Stimulated activated effector memory CD8-positive, alpha-beta T cell treated with anti-CD3 and anti-CD28 coated beads, Interleukin-12 subunit alpha, Interleukin-12 subunit beta, amount 100 ng/mL, for 72 hours (primary cell): ENCODE measurements at regions not wholly inside any gene's neighbourhood (a gene's known extent, or its start where the extent isn't known, plus 50 kb on each side); places are given as distances from the start of the nearest gene placed in this dataset.
"Not testable (repeated sequence)": the region's sequence is repeated elsewhere in the genome, so short reads cannot be mapped to it uniquely, and the experiment has no call there.

Source experiments
- ATAC-seq: fragments of 150-1000 bp; cut with Tn5 transposase; 2 replicates; pipeline ENCODE4 v1.10.0; 2021
- DNase-seq, 2 donors: peaks; one replicate each; pipeline ENCODE4 v3.0.0; 2021 to 2022; ENCODE audit warnings: low spot score in 2 of 2
- H3K27ac Mint-ChIP-seq: one replicate; pipeline ENCODE4 v1.8.0; 2022; ENCODE audit warnings: mild to moderate bottlenecking, mixed read lengths
- H3K36me3 Mint-ChIP-seq: one replicate; pipeline ENCODE4 v1.8.0; 2022; ENCODE audit warnings: mild to moderate bottlenecking, mixed read lengths
- H3K4me1 Mint-ChIP-seq: one replicate; pipeline ENCODE4 v1.8.0; 2022; ENCODE audit warnings: mixed read lengths
- H3K4me3 Mint-ChIP-seq: one replicate; pipeline ENCODE4 v1.8.0; 2022; ENCODE audit warnings: mild to moderate bottlenecking, mixed read lengths
- H3K9me3 Mint-ChIP-seq: one replicate; pipeline ENCODE4 v1.8.0; 2022; ENCODE audit warnings: mixed read lengths

DNA sequence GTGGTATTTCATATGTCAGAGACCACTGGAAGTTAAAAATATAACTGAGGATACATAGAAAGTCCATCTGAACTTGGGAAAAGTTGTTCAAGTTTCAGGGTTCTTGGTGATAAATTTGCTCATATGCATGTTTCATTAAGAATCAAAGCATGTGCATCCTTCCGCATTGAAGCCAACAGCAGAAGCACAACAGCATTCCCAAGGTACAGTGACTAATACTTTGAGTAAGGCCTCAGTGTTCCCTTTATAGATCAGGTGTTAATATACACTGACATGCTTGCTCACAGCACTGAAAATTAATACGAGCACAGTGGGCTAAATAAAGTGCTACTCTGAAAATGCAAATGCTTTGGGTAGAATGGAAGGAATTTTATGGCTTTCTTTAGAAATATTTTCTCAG, 691.1 kb downstream of the METTL15 start:
- Mint-ChIP-seq H3K36me3 (no peaks in the 10 kb centered on the region), H3K4me3 (no peak overlapping the region), H3K4me1 (no peaks in the 10 kb centered on the region), H3K27ac (no peak overlapping the region), H3K9me3 (peaks cover 24% of the 10 kb centered on the region)
- DNase-seq (no peak), ATAC-seq (no peak)

DNA sequence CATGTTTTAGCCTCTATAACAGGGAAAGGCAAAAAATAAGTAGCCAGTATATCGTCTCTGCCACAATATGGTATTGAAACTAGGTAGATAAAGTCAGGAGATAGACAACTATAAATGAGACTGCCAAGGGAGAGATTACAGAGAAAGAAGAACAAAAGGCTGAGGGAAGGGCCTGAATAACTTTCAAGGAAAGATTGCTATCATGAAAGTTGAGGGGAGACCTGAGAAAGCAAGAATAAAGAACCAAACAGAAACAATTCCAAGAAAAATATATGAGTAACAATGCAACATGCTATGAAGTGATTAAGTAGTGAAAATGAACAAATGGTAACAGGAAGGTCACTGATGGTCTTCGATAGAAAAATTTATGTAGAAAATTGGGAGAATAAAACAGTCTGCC, 690.1 kb downstream of the METTL15 start:
- Mint-ChIP-seq H3K4me1 (no peaks in the 10 kb centered on the region), H3K27ac (no peak overlapping the region), H3K36me3 (no peaks in the 10 kb centered on the region), H3K4me3 (no peak overlapping the region), H3K9me3 (peaks cover 21% of the 10 kb centered on the region)
- DNase-seq (no peak), ATAC-seq (no peak)

DNA sequence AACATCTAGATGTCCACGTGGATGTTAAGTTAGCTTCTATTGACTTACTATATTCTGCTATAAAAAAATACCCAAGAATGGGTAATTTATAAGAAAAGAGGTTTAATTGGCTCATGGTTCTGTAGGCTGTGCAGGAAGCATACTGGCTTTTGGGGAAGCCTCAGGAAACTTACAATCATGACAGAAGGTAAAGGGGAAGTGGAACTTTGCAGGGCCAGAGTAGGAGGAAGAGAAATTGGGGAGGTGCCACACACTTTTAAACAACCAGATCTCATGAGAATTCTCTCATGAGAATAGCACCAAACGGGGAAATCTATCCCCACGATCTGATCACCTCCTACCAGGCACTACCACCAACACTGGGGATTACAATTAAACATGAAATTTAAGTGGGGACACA, 689.3 kb downstream of the METTL15 start:
- Mint-ChIP-seq H3K9me3 (peaks cover 14% of the 10 kb centered on the region), H3K4me3 (no peak overlapping the region), H3K27ac (no peak overlapping the region), H3K36me3 (no peaks in the 10 kb centered on the region), H3K4me1 (no peaks in the 10 kb centered on the region)
- DNase-seq (no peak), ATAC-seq (no peak)

DNA sequence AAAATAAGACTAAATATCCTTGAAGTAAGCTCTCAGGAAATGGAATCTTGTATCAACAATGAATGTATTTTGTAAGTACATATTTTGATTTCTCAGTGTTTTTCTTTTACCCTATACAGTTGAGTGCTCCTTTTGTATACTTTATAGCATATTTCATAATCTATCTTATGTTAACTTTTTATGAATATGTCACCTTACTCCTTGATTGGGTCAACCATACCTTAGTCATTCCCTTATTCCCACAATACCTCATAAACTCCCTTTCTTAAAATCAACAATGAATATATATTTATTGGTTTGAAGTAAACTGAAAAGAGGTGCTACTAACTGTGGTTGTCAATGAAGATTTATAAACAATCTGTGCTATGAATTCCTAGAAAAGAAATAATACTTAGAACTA, 686.2 kb downstream of the METTL15 start:
- no peak for DNase-seq
- Mint-ChIP-seq H3K4me1 (no peaks in the 10 kb centered on the region), H3K27ac (no peak overlapping the region), H3K4me3 (no peak overlapping the region), H3K9me3 (peaks cover 24% of the 10 kb centered on the region), H3K36me3 (no peaks in the 10 kb centered on the region)
- no peak for ATAC-seq

DNA sequence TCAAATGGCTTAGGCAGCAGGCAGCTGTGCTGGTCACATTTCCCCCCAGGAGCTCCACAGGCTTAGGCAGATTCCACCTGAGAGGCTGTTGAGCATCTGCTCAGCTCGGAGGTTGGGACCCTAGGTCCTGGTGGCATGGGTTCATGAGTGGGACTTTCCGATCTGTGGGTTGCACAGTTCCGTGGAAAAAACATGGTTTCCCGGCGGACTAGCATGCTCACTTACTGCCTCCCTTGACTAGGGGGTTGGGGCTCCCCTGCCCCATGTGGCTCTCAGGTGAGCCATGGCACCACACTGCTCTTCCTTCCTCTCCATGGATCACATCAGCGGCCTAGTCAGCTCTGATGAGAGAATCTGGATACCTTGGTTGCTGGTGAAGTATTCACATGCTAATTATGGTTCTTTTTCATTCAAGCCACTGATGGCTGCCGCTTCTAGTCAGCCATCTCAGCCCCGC, 685.1 kb downstream of the METTL15 start:
- no peaks in the 10 kb centered on the region for H3K36me3 Mint-ChIP-seq
- no peak for DNase-seq
- no peak overlapping the region for H3K27ac Mint-ChIP-seq
- ATAC-seq, result no peak
- no peaks in the 10 kb centered on the region for H3K4me1 Mint-ChIP-seq
- H3K9me3 Mint-ChIP-seq, result peaks cover 21% of the 10 kb centered on the region
- H3K4me3 Mint-ChIP-seq, result no peak overlapping the region

DNA sequence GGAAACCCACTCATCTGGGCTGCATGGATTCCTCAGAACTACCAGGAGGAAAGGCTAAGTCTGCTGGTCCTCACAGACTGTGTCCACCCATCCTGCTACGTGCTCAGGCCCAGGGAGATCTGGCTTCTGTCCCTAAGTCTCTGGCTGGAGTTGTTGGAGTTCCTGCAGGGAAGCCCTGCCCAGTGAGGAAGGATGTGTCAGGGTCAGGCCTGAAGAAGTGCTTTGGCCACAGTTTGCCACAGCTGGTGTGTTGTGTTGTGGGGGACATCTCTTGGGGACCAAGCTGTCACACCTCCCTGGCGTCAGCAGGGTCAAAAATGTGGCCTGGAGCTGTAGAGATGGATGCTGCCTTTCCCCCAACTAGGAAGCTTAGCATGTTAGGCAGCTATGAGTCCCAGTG, 684.7 kb downstream of the METTL15 start:
- no peaks in the 10 kb centered on the region for H3K36me3 Mint-ChIP-seq
- ATAC-seq (no peak), DNase-seq (no peak)
- no peak overlapping the region for H3K27ac Mint-ChIP-seq
- H3K9me3 Mint-ChIP-seq, result peaks cover 19% of the 10 kb centered on the region
- no peaks in the 10 kb centered on the region for H3K4me1 Mint-ChIP-seq
- H3K4me3 Mint-ChIP-seq, result no peak overlapping the region

DNA sequence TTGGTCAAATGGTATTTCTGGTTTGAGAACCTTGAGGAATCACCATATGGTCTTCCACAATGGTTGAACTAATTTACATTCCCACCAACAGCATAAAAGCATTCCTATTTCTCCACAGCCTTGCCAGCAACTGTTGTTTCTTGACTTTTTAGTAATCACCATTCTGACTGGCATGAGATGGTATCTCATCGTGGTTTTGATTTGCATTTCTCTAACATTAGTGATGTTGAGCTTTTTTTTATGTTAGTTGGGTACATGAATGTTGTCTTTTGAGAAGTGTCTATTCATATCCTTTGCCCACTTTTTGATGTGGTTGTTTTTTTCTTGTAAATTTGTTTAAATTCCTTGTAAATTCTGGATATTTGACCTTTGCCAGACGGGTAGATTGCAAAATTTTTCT, 679.7 kb downstream of the METTL15 start:
- H3K36me3 Mint-ChIP-seq, H3K27ac Mint-ChIP-seq, ATAC-seq, H3K4me3 Mint-ChIP-seq, H3K4me1 Mint-ChIP-seq, DNase-seq: not testable (repeated sequence)
- H3K9me3 Mint-ChIP-seq, result peaks cover 18% of the 10 kb centered on the region

DNA sequence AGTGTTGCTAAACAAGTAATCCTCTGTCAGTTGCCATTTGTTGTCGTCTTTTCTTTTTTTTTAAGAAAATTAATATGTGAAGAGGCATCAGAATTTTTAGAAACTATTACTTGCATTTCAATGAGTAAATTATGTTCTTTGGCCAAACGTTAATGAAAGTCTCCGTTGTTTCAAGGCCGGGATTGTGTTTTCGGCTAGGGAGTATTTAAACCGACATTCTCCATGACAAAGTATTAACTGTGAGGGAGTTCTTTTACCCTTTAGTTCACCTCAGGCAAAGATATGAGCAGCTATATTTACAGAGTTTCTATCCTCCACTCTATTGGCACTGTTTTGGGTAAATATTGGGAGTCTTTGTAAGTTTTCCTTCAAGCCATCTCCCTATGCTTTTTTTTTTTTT, 668.9 kb downstream of the METTL15 start:
- no peak overlapping the region for H3K27ac Mint-ChIP-seq
- no peak overlapping the region for H3K4me3 Mint-ChIP-seq
- DNase-seq (no peak), ATAC-seq (no peak)
- no peaks in the 10 kb centered on the region for H3K36me3 Mint-ChIP-seq
- no peaks in the 10 kb centered on the region for H3K4me1 Mint-ChIP-seq
- peaks cover 15% of the 10 kb centered on the region for H3K9me3 Mint-ChIP-seq

DNA sequence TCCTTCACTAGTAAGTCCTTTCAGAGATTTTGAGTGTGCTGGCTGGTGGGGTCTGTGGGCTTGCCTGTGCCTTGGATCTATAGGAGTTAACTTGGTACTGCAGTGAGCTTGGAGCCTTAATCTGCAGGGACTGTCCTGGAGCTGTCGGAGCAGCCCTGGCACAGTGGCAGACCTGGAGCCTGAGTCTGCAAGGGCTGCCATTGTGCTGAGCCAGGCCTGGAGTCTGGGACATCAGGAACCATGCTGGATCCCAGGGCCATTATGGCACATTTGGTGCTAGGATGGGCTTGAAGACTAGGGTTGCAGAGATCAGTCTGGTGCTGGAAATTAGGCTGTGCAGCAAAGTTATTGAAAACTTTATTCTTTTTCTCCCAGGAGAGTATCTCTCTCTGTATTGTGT, 665.4 kb downstream of the METTL15 start:
- H3K9me3 Mint-ChIP-seq, result peaks cover 21% of the 10 kb centered on the region
- H3K27ac Mint-ChIP-seq, result no peak overlapping the region
- no peaks in the 10 kb centered on the region for H3K4me1 Mint-ChIP-seq
- ATAC-seq (no peak), DNase-seq (no peak)
- H3K36me3 Mint-ChIP-seq, result no peaks in the 10 kb centered on the region
- H3K4me3 Mint-ChIP-seq, result no peak overlapping the region

DNA sequence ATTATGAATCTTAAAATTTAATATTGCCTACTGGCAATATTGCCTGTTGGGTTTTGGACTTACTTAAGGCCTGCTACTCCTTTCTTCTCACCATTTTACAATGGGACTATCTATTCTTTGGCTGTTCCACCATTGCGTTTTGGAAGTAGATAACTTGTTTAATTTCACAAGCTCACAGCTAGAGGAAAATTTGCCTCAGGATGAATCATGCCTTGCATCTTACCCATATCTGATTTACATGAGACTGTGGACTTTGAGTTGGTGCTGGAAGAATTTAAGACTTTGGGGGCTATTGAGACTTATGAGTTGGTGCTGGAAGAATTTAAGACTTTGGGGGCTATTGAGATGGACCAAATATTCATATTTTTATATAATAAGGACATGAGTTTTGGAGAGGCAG, 662.6 kb downstream of the METTL15 start:
- H3K27ac Mint-ChIP-seq, result no peak overlapping the region
- H3K36me3 Mint-ChIP-seq, result no peaks in the 10 kb centered on the region
- no peak overlapping the region for H3K4me3 Mint-ChIP-seq
- ATAC-seq (no peak), DNase-seq (no peak)
- peaks cover 28% of the 10 kb centered on the region for H3K9me3 Mint-ChIP-seq
- H3K4me1 Mint-ChIP-seq, result no peaks in the 10 kb centered on the region

DNA sequence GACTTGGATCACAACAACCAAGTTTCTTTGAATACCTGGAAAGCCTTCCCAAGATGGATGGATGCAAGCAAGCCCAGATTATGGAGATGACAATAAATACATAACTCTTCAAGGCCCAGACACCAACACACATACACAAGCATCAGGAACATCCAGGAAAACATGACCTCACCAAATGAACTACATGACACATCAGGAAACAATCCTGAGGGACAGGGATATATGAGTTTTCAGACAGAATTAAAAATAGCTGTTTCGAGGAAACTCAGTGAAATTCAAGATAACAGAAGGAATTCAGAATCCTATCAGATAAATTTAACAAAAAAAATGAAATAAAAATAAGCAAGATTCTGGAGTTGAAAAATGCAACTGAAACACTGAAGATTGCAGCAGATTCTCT, 659.4 kb downstream of the METTL15 start:
- no peak overlapping the region for H3K4me3 Mint-ChIP-seq
- ATAC-seq, result no peak
- H3K27ac Mint-ChIP-seq, result no peak overlapping the region
- peaks cover 25% of the 10 kb centered on the region for H3K9me3 Mint-ChIP-seq
- no peaks in the 10 kb centered on the region for H3K36me3 Mint-ChIP-seq
- no peaks in the 10 kb centered on the region for H3K4me1 Mint-ChIP-seq
- DNase-seq, result no peak

DNA sequence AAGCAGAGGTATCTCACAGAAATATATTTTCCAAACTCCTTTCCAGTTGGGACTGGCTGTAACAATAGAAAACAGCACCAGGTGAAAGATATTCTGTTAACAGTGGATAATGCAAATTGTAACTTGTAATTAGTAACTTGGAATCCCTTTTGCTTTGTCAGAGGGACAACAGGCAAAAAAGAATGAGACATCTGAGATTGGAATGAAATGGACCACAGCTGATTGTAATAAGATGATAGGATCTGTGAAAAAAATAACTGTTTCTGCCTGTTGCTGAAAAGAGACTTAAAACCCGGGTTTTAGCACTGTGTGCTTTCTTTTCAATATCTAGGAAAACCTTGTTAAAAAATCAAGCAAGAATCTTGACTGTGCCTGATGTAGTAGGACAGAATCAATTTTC, 655.7 kb downstream of the METTL15 start:
- Mint-ChIP-seq H3K4me3 (no peak overlapping the region), H3K36me3 (no peaks in the 10 kb centered on the region), H3K27ac (no peak overlapping the region), H3K9me3 (peaks cover 20% of the 10 kb centered on the region), H3K4me1 (no peaks in the 10 kb centered on the region)
- ATAC-seq (no peak), DNase-seq (no peak)

DNA sequence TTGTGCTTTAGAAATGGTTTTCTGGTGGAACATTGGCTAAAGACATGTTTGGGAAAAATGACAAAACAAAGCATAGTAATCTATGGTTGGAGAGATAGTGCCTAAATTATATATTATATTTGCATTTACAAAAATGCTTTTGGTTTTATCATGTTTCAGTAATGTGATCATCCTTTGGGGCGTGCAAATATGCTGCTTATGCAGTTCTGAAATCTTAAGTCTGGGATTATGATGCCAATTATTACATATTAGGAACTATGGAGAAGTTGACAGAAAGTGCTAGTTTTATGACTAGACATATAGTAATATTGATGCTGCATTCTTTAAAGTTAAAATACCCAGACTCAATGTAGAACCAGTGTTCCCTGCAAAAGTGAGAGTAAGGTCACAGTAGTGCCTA, 655.0 kb downstream of the METTL15 start:
- Mint-ChIP-seq H3K27ac (no peak overlapping the region), H3K36me3 (no peaks in the 10 kb centered on the region), H3K9me3 (peaks cover 15% of the 10 kb centered on the region), H3K4me1 (no peaks in the 10 kb centered on the region), H3K4me3 (no peak overlapping the region)
- DNase-seq (no peak), ATAC-seq (no peak)

DNA sequence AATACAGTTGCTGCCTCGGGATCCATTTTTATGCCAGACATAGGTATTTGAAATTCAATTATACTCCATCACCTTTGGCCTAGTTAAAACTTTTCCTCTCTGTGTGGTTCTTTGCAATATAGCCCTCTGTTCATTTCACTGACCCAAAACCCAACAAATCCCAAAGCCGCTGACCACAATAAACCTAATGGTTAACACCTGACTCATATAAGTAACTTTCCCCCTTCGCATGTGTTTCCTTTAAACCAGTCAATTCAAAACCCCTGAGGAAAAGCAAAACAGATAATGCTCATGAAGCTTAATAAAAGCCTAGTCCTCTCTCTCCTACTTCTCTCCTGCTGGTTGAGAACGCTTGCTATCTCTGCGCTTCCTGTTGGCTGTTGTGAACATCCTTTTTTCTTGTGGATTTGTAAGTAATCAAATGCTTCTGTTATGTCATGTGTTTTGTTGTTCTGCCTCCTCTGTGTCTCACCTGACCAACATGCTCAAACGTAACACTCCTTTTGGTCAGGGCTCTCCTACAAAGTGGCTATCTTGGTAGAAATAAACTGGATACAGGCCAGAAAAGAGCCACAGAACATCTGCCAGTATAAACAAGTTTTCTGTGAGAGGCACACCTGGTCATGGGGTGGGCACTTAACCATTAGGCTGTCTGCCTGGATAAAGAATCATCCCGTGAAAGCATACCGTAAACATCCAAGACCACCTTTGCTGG, 652.6 kb downstream of the METTL15 start:
- H3K27ac Mint-ChIP-seq, result no peak overlapping the region
- no peaks in the 10 kb centered on the region for H3K36me3 Mint-ChIP-seq
- ATAC-seq (no peak), DNase-seq (no peak)
- H3K4me3 Mint-ChIP-seq, result no peak overlapping the region
- no peaks in the 10 kb centered on the region for H3K4me1 Mint-ChIP-seq
- peaks cover 8% of the 10 kb centered on the region for H3K9me3 Mint-ChIP-seq

DNA sequence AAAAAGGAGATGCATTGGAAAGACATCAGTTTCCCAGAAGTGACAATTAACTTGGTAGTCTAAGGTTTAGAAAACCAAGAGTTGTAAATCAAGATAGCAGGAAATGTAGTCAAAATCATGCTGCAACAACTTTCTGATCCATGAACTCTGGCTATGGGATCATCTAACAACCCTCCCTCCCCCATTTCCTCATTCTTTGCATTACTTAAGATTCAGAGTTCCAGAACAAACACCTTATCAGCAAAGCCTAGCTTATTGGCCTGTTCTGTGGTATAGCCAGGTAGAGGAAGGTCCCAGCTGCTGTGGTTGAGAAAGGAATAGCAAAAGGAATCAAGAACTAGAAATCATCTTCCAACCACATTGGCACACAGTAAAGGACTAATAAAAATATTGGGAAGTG, 651.1 kb downstream of the METTL15 start:
- H3K9me3 Mint-ChIP-seq, result peaks cover 9% of the 10 kb centered on the region
- H3K27ac Mint-ChIP-seq, result no peak overlapping the region
- ATAC-seq (no peak), DNase-seq (no peak)
- H3K4me3 Mint-ChIP-seq, result no peak overlapping the region
- H3K36me3 Mint-ChIP-seq, result no peaks in the 10 kb centered on the region
- no peaks in the 10 kb centered on the region for H3K4me1 Mint-ChIP-seq

DNA sequence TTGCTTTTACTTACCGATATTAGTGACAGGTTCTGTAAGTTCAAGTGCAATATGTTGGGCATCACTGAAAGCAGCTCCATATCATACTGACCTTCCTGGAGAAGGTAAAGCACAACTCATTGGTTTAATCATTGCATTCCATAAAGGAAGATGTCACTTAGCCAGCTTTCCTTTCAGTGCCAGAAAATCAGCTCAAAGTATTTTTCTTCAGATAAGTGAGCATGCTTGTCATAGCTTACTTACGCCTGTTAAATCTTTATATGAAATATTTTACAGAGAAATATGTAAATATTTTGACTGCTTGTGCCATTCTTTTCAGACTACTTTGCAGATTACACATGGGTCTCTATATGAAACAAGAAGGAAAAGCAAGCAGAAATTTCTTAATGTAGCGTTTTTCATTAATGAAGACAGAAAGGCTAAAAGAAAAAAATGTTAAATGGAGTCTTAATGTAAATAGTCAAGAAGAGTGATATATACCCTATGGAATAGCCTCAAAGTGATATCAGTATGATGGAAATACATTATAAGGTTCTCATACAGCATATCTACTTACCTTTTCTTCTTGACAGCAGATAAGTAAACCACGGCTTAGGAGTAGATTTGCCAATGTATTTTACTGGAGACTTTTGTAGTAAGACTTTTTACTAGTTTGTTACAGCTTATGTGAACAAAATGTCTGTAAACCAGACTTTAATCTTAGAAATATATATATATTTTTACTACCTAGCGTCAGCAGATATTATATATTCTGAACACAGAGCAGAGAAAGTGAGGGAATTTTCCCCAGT, 649.7 kb downstream of the METTL15 start:
- DNase-seq, result no peak
- H3K27ac Mint-ChIP-seq, result no peak overlapping the region
- ATAC-seq, result no peak
- no peaks in the 10 kb centered on the region for H3K4me1 Mint-ChIP-seq
- peaks cover 13% of the 10 kb centered on the region for H3K9me3 Mint-ChIP-seq
- H3K36me3 Mint-ChIP-seq, result no peaks in the 10 kb centered on the region
- no peak overlapping the region for H3K4me3 Mint-ChIP-seq
